Ammon's horn (tissue), 1 donor: ENCODE measurements at regions not wholly inside any gene's neighbourhood (a gene's known extent, or its start where the extent isn't known, plus 50 kb on each side); places are given as distances from the start of the nearest gene placed in this dataset.

Source experiments
- DNase-seq: peaks from one replicate; pipeline ENCODE4 v3.0.0-alpha.2; 2016; ENCODE audit warnings: low spot score

- DNase-seq, result no peak
Measured at GRCh38 chr3:35484929-35485530, 154.3 kb upstream of the ARPP21 start.

- peak; percentile 2 for DNase-seq
Measured at GRCh38 chr3:35486295-35486694, 153.0 kb upstream of the ARPP21 start.

GRCh38 chr3:35487376-35487775 lies 151.9 kb upstream of the ARPP21 start:
- no peak for DNase-seq

- DNase-seq, result no peak
Measured at GRCh38 chr3:35488526-35488925, 150.8 kb upstream of the ARPP21 start.

- no peak for DNase-seq
Measured at GRCh38 chr3:35492841-35493240, 146.5 kb upstream of the ARPP21 start.

- DNase-seq, result no peak
Measured at GRCh38 chr3:35498506-35499210, 140.7 kb upstream of the ARPP21 start.

- DNase-seq, result no peak
Measured at GRCh38 chr3:35500641-35501350, 138.5 kb upstream of the ARPP21 start.

- DNase-seq, result no peak
Measured at GRCh38 chr3:35502699-35503098, 136.6 kb upstream of the ARPP21 start.

- peak; percentile 23 for DNase-seq
Measured at GRCh38 chr3:35505181-35505580, 134.1 kb upstream of the ARPP21 start.

GRCh38 chr3:35505772-35506171 lies 133.6 kb upstream of the ARPP21 start:
- no peak for DNase-seq

GRCh38 chr3:35519936-35520335 lies 119.4 kb upstream of the ARPP21 start:
- no peak for DNase-seq

GRCh38 chr3:35521196-35521595 lies 118.1 kb upstream of the ARPP21 start:
- DNase-seq, result no peak

GRCh38 chr3:35522450-35522849 lies 116.9 kb upstream of the ARPP21 start:
- no peak for DNase-seq

- no peak for DNase-seq
Measured at GRCh38 chr3:35523074-35523473, 116.3 kb upstream of the ARPP21 start.

- no peak for DNase-seq
Measured at GRCh38 chr3:35523838-35524237, 115.5 kb upstream of the ARPP21 start.

GRCh38 chr3:35524856-35525255 lies 114.5 kb upstream of the ARPP21 start:
- no peak for DNase-seq

- no peak for DNase-seq
Measured at GRCh38 chr3:35528728-35529127, 110.6 kb upstream of the ARPP21 start.

GRCh38 chr3:35529337-35529736 lies 110.0 kb upstream of the ARPP21 start:
- no peak for DNase-seq

GRCh38 chr3:35537265-35537664 lies 102.1 kb upstream of the ARPP21 start:
- DNase-seq, result no peak

GRCh38 chr3:35544976-35545375 lies 94.3 kb upstream of the ARPP21 start:
- DNase-seq, result no peak

- DNase-seq, result peak; percentile 6
Measured at GRCh38 chr3:35549690-35550089, 89.6 kb upstream of the ARPP21 start.

- DNase-seq, result no peak
Measured at GRCh38 chr3:35562141-35562540, 77.2 kb upstream of the ARPP21 start.

GRCh38 chr3:35565048-35565447 lies 74.3 kb upstream of the ARPP21 start:
- no peak for DNase-seq
